ENCODE measurements at regions not wholly inside any gene's neighbourhood (a gene's known extent, or its start where the extent isn't known, plus 50 kb on each side); places are given as distances from the start of the nearest gene placed in this dataset.

DNA sequence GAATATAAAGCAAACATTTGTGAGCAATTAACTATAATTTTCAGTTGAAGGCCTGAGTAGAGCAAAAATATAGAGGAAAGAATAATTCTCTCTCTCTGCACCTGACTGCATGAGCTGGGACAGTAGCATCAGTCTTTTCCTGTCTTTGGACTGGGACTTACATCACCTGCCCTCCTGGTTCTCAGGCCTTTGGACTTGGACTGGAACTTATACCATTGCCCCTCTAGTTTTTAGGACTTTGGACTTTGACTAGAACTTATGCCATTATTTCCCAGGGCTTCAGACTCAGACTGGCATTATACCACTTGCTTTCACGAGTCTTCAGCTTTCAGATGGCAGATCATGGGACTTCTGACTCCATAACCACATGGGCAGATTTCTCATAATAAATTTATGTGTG, 81.0 kb upstream of the SLC25A13 start:
- no peak for DNase-seq

GRCh38 chr7:96401200-96401599, 79.3 kb upstream of the SLC25A13 start:
- DNase-seq, result no peak

- DNase-seq, result no peak
Measured at GRCh38 chr7:96400518-96400917, 78.6 kb upstream of the SLC25A13 start.

- no peak for DNase-seq
Measured at GRCh38 chr7:96400001-96400400, 78.1 kb upstream of the SLC25A13 start.

DNA sequence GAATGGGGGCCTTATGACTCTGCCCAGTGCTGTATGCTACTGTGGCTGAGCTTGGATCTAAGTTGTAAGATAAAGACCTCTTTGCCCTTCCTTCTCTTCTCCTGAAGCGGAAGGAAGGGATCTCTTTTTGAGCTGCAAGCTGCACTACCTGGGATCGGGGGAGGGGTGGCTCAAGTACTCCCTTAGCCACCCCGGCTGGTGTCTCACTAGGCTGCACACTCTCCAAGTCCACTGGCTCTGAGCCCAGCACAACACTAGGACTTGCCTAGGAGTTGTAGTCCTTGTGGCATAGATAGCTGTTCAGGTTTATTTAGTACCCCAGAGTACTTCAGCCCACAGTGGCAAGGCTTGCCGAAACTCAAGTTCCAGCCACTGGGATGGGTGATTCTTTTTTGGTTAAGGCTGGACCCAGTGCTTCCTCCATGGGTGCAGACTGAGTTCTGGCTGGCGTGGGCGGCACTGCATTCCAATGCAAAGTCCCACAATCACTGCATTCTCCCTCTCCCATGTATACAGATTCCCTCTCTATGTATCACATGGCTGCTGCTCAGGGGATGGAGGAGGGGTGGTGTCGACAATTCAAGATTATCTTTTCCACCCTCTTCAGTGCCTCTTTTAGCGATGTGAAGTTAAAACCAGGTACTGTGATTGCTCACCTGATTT, 76.2 kb upstream of the SLC25A13 start:
- DNase-seq, result no peak

- no peak for DNase-seq
Measured at GRCh38 chr7:96388620-96389383, 66.9 kb upstream of the SLC25A13 start.

DNA sequence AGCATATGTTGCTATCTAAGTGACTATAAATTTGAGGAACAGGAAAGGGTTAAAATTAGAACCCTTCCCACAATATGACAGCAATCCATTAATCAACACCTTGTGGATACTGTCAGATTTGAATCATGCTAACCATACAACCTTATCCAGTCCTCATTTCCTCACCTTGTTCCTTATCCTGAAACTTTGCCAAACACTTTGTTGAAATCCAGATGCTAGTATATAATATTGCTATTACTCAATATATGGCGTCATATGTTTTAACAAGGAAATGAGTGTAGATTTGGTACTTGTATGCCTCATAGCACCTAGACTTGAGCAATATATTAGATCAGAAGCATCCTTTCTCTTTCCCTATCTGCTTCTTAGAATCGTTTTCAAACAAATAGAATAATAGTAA, 66.3 kb upstream of the SLC25A13 start:
- DNase-seq, result no peak

DNA sequence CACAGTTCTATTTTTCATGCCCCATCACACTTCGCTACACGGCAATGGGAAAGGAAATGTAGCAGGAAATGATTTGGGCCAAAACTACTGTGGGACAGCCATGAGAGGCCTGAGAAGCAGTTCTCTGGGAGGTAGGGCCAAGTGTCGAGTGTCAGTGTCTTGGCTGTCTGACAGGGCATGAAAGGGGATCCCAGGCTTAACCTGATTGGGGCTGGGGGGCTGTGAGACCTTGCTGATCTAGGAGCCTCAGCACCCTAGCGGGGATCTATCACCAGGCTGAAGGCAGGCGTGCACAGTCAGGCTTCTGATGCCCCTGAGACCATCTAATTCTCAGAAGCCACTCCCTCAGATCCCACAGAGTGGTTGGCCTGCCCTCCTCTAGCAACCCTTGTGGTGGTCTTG, 58.2 kb upstream of the SLC25A13 start:
- no peak for DNase-seq

DNA sequence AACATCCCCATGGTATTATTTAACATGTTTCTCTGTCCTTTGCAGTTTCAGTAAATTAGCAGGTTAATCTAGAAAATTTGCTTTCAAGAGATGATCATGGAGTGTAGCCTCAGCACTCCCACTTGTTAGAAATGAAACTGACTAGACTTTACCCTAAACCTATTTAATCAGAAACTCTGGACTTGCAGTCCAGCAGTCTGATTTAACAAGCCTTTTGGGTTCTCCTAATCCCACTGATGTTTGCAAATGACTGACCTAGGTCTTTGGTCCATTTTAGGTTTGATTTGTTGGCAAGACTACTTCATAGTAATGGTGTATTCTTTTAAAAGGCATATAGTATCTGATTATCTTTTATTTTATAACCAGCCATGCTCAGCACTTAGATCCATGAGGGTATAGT, 55.5 kb upstream of the SLC25A13 start:
- no peak for DNase-seq
